Ovary (tissue), 7 donors: ENCODE measurements at regions not wholly inside any gene's neighbourhood (a gene's known extent, or its start where the extent isn't known, plus 50 kb on each side); places are given as distances from the start of the nearest gene placed in this dataset.

Source experiments
- DNase-seq, 5 donors: peaks; one replicate each; pipeline ENCODE4 v3.0.0-alpha.2; 2019 to 2020
- H3K27ac ChIP-seq, 2 donors: fragments of 200-600 bp; one replicate each; pipeline versions ENCODE4 v1.5.1 to v1.8.0; 2019 to 2022
- H3K27me3 ChIP-seq: fragments of 200-600 bp; one replicate; pipeline ENCODE4 v1.8.0; 2022
- H3K36me3 ChIP-seq: fragments of 200-600 bp; sonication (generic); one replicate; pipeline ENCODE4 v1.5.1; 2019
- H3K4me1 ChIP-seq: one replicate; pipeline ENCODE4 v1.8.1; 2013; ENCODE audit warnings: mild to moderate bottlenecking, moderate library complexity; ENCODE audit not compliant: insufficient read depth
- H3K4me3 ChIP-seq: fragments of 200-600 bp; sonication (generic); one replicate; pipeline ENCODE4 v1.5.1; 2017
- H3K9me3 ChIP-seq, 2 donors: fragments of 200-600 bp in 1 of 2; sonication (generic) in 1 of 2; one replicate each; pipeline versions ENCODE4 v1.5.1 to v1.8.1; 2013 to 2019; ENCODE audit warnings: mild to moderate bottlenecking in 1 of 2, moderate library complexity in 1 of 2
- CTCF ChIP-seq, 3 donors: fragments of 450-650 bp in 2 of 3; fragments of 200-600 bp in 1 of 3; IDR thresholded peaks; one replicate each; pipeline versions ENCODE4 v1.5.1 to v1.8.0; 2016 to 2022; ENCODE audit warnings: antibody characterized with exemption in 3 of 3, mild to moderate bottlenecking in 1 of 3
- EP300 ChIP-seq: sonication (generic); formaldehyde crosslinking; IDR thresholded peaks from one replicate; pipeline ENCODE4 v1.6.1; 2017; ENCODE audit warnings: antibody characterized with exemption
- POLR2A ChIP-seq: fragments of 450-650 bp; IDR thresholded peaks from one replicate; pipeline ENCODE4 v1.6.1; 2017; ENCODE audit warnings: antibody characterized with exemption, mild to moderate bottlenecking, moderate library complexity
- WGBS, 3 donors: extraction: QIAGEN DNeasy Blood & Tissue Kit in 1 of 3; methylation state at CpG; one replicate each; pipeline versions ENCODE4 v1.1.5 to v1.1.7; 2013 to 2017; 5-methylcytosine and 5-hydroxymethylcytosine counted together
- intact Hi-C, 4 donors: fragments of 100-400 bp; cut with DNase I; formaldehyde crosslinking; loops; one replicate each; pipeline versions ENCODE4 v1.11.0 to v1.15.1; 2022 to 2023
- donor health status: DM: no; HTN: no; CAD: no; lungs with moderate emphysema.
- donor health status: DM: no; HTN: no; CAD: no.
- donor health status: Bipolar disorder and iron deficiency.
- donor health status: DM: no; HTN: no; CAD: no.
- donor health status: DM: yes; HTN: yes; CAD: no.

- no peak for TF ChIP-seq EP300
- TF ChIP-seq POLR2A: no peak
- TF ChIP-seq CTCF (IDR thresholded peaks at IDR 0.05): no peak
- Histone ChIP-seq H3K4me1 (no peaks in the 10 kb centered on the region), H3K36me3 (no peaks in the 10 kb centered on the region), H3K27me3 (no peaks in the 10 kb centered on the region), H3K4me3 (no peak overlapping the region), H3K27ac (no peak overlapping the region), H3K9me3 (no peaks in the 10 kb centered on the region)
- no peak for DNase-seq
- intact Hi-C loops: no loop called here
- 25 to 40% (median 31%) methylated on average over 7 of the region's 7 CpGs for WGBS, 3 donors
These were observed 78.8 kb downstream of the FOXF2 start for GRCh38 chr6:1468126-1468525.

DNA sequence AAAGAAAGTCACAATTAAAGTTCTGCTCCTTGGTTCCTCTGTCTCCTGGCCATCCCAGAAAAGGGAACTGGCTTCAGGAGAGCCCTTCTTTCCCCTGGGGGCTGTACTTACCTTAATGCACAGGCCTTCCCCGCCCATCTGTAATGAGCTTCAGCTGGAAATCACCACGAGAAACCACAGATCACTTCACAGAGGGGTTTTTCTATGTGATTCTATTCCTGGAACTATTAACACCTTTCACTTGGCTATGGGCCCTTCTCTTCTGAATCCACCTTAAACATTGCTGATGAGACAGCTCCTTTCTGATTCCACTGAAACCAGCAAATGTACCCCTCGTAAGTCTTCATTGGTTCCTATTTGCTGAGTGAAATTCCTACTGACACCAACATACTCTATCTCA is 80.7 kb downstream of the FOXF2 start:
- Histone ChIP-seq H3K4me3 (no peak overlapping the region), H3K9me3 (no peaks in the 10 kb centered on the region), H3K27ac (no peak overlapping the region), H3K27me3 (no peaks in the 10 kb centered on the region), H3K36me3 (no peaks in the 10 kb centered on the region), H3K4me1 (no peaks in the 10 kb centered on the region)
- DNase-seq: no peak
- TF ChIP-seq POLR2A: no peak
- TF ChIP-seq CTCF (IDR thresholded peaks at IDR 0.05): no peak
- no peak for TF ChIP-seq EP300
- intact Hi-C loops: no loop called here
- WGBS, 3 donors: 50 to 65% (median 54%) methylated on average over 3 of the region's 3 CpGs

GRCh38 chr6:1472643-1473042 is 83.3 kb downstream of the FOXF2 start:
- intact Hi-C loops: no loop called here
- H3K27ac ChIP-seq: no peak overlapping the region
- no peak overlapping the region for H3K4me3 ChIP-seq
- no peaks in the 10 kb centered on the region for H3K9me3 ChIP-seq
- H3K36me3 ChIP-seq: no peaks in the 10 kb centered on the region
- no peaks in the 10 kb centered on the region for H3K4me1 ChIP-seq
- no peaks in the 10 kb centered on the region for H3K27me3 ChIP-seq
- TF ChIP-seq EP300 (no peak), CTCF (IDR thresholded peaks at IDR 0.05) (no peak), POLR2A (no peak)
- no peak for DNase-seq

DNA sequence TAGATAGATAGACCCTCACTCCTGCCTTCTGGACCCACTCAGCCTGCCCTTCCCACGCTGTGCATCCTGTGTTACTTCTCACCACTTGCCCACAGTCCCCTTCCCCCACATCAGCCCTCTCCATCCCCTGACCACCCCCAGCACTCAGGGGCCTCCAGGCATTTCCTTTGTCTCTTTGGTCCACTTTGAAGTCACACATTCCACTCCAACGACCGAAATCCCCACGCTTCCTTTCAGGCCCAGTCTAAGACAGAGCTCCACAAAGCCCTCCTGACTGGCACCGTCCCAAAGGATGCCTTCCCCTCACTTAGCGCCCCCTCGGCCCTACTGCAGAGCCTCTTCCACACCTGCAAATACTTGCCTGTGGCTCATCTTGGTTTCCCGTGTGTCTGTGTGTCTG is 83.8 kb downstream of the FOXF2 start:
- Histone ChIP-seq H3K4me3 (no peak overlapping the region), H3K27ac (no peak overlapping the region), H3K4me1 (no peaks in the 10 kb centered on the region), H3K36me3 (no peaks in the 10 kb centered on the region), H3K27me3 (no peaks in the 10 kb centered on the region), H3K9me3 (no peaks in the 10 kb centered on the region)
- no peak for TF ChIP-seq CTCF (IDR thresholded peaks at IDR 0.05)
- DNase-seq: no peak
- intact Hi-C loops: no loop called here
- WGBS, 3 donors: 56 to 65% (median 65%) methylated on average over 8 of the region's 8 CpGs

- 83 to 88% (median 88%) methylated on average over 1 of the region's 1 CpG for WGBS, 3 donors
These were observed 84.2 kb downstream of the FOXF2 start for GRCh38 chr6:1473598-1473997.

More at GRCh38 chr6:1473598-1473997, 84.2 kb downstream of the FOXF2 start:
- H3K9me3 ChIP-seq: no peaks in the 10 kb centered on the region
- no peak overlapping the region for H3K4me3 ChIP-seq
- H3K27me3 ChIP-seq: no peaks in the 10 kb centered on the region
- H3K4me1 ChIP-seq: no peaks in the 10 kb centered on the region
- H3K27ac ChIP-seq: no peak overlapping the region
- intact Hi-C loops: no loop called here
- TF ChIP-seq EP300: no peak
- no peak for TF ChIP-seq CTCF (IDR thresholded peaks at IDR 0.05)
- no peak for TF ChIP-seq POLR2A
- DNase-seq: no peak
- no peaks in the 10 kb centered on the region for H3K36me3 ChIP-seq
